Stimulated activated naive CD8-positive, alpha-beta T cell treated with anti-CD3 and anti-CD28 coated beads, Interleukin-15, amount 100 ng/mL, for 72 hours (primary cell): ENCODE measurements at regions not wholly inside any gene's neighbourhood (a gene's known extent, or its start where the extent isn't known, plus 50 kb on each side); places are given as distances from the start of the nearest gene placed in this dataset.

Source experiments
- ATAC-seq: fragments of 150-1000 bp; cut with Tn5 transposase; 2 replicates; pipeline ENCODE4 v1.10.0; 2021; ENCODE audit warnings: mild to moderate bottlenecking, moderate library complexity
- DNase-seq, 2 donors: peaks; one replicate each; pipeline ENCODE4 v3.0.0; 2021 to 2022
- H3K27ac Mint-ChIP-seq, 2 donors: one replicate each; pipeline ENCODE4 v1.8.0; 2022; ENCODE audit warnings: mild to moderate bottlenecking in 2 of 2, mixed read lengths in 2 of 2, moderate library complexity in 2 of 2
- H3K27me3 Mint-ChIP-seq: one replicate; pipeline ENCODE4 v1.8.0; 2022; ENCODE audit warnings: mixed read lengths
- H3K4me1 Mint-ChIP-seq: one replicate; pipeline ENCODE4 v1.8.0; 2022; ENCODE audit warnings: mild to moderate bottlenecking, mixed read lengths
- H3K4me3 Mint-ChIP-seq, 2 donors: one replicate each; pipeline ENCODE4 v1.8.0; 2022; ENCODE audit warnings: mild to moderate bottlenecking in 2 of 2, mixed read lengths in 2 of 2, moderate library complexity in 1 of 2
- H3K9me3 Mint-ChIP-seq, 2 donors: one replicate each; pipeline ENCODE4 v1.8.0; 2022; ENCODE audit warnings: mixed read lengths in 2 of 2

- ATAC-seq (no peak), DNase-seq (no peak)
- H3K27me3 Mint-ChIP-seq = no peaks in the 10 kb centered on the region
- no peak overlapping the region for H3K27ac Mint-ChIP-seq
- no peak overlapping the region for H3K4me3 Mint-ChIP-seq
- no peaks in the 10 kb centered on the region for H3K9me3 Mint-ChIP-seq
- no peaks in the 10 kb centered on the region for H3K4me1 Mint-ChIP-seq
Measured at GRCh38 chr12:90055071-90055470, 346.4 kb upstream of the ATP2B1 start.

GRCh38 chr12:90048918-90049317 is 340.3 kb upstream of the ATP2B1 start:
- no peak for DNase-seq
- H3K4me1 Mint-ChIP-seq = peaks cover 6% of the 10 kb centered on the region
- no peak for ATAC-seq
- no peaks in the 10 kb centered on the region for H3K9me3 Mint-ChIP-seq
- H3K27ac Mint-ChIP-seq = no peak overlapping the region
- H3K27me3 Mint-ChIP-seq = no peaks in the 10 kb centered on the region
- no peak overlapping the region for H3K4me3 Mint-ChIP-seq

- no peak for ATAC-seq
- peaks cover 26% of the 10 kb centered on the region for H3K4me1 Mint-ChIP-seq
- no peak overlapping the region for H3K4me3 Mint-ChIP-seq
- H3K9me3 Mint-ChIP-seq = no peaks in the 10 kb centered on the region
- H3K27ac Mint-ChIP-seq = no peak overlapping the region
- DNase-seq = no peak
- no peaks in the 10 kb centered on the region for H3K27me3 Mint-ChIP-seq
Measured at GRCh38 chr12:90045559-90045958, 336.9 kb upstream of the ATP2B1 start.

- Mint-ChIP-seq H3K27me3 (no peaks in the 10 kb centered on the region), H3K4me3 (no peak overlapping the region), H3K4me1 (peaks cover 26% of the 10 kb centered on the region), H3K9me3 (no peaks in the 10 kb centered on the region), H3K27ac (no peak overlapping the region)
- ATAC-seq (no peak), DNase-seq (no peak)
Measured at GRCh38 chr12:90044069-90044468, 335.4 kb upstream of the ATP2B1 start.

GRCh38 chr12:90042920-90043641 is 334.4 kb upstream of the ATP2B1 start:
- no peak for DNase-seq
- no peaks in the 10 kb centered on the region for H3K27me3 Mint-ChIP-seq

GRCh38 chr12:90038289-90038688 is 329.7 kb upstream of the ATP2B1 start:
- H3K9me3 Mint-ChIP-seq = peaks cover 7 to 9% of the 10 kb centered on the region in 2 donors
- DNase-seq (no peak), ATAC-seq (no peak)
- no peak overlapping the region for H3K4me3 Mint-ChIP-seq
- peaks cover 38% of the 10 kb centered on the region for H3K4me1 Mint-ChIP-seq
- H3K27ac Mint-ChIP-seq = no peak overlapping the region
- peaks cover 4% of the 10 kb centered on the region for H3K27me3 Mint-ChIP-seq

More at GRCh38 chr12:90042920-90043641, 334.4 kb upstream of the ATP2B1 start:
- Mint-ChIP-seq H3K4me1 (peaks cover 31% of the 10 kb centered on the region), H3K4me3 (peak overlapping the region; percentile 41 to 44), H3K9me3 (no peaks in the 10 kb centered on the region), H3K27ac (no peak overlapping the region)
- ATAC-seq = peak; percentile 87

GRCh38 chr12:90037740-90038139 is 329.1 kb upstream of the ATP2B1 start:
- Mint-ChIP-seq H3K4me3 (no peak overlapping the region), H3K4me1 (peaks cover 32% of the 10 kb centered on the region), H3K27me3 (peaks cover 8% of the 10 kb centered on the region), H3K27ac (no peak overlapping the region), H3K9me3 (peaks cover 7 to 9% of the 10 kb centered on the region in 2 donors)
- no peak for DNase-seq
- ATAC-seq = no peak

- peak; percentile 80 for ATAC-seq
- DNase-seq = no peak
- H3K9me3 Mint-ChIP-seq = peaks cover 7 to 9% of the 10 kb centered on the region in 2 donors
- H3K27me3 Mint-ChIP-seq = peaks cover 8% of the 10 kb centered on the region
- no peak overlapping the region for H3K4me3 Mint-ChIP-seq
- no peak overlapping the region for H3K27ac Mint-ChIP-seq
- H3K4me1 Mint-ChIP-seq = peaks cover 21% of the 10 kb centered on the region
Measured at GRCh38 chr12:90036637-90037036, 328.0 kb upstream of the ATP2B1 start.

- DNase-seq (no peak), ATAC-seq (no peak)
- H3K9me3 Mint-ChIP-seq = peaks cover 0 to 4% of the 10 kb centered on the region in 2 donors
- peaks cover 6% of the 10 kb centered on the region for H3K4me1 Mint-ChIP-seq
- no peak overlapping the region for H3K4me3 Mint-ChIP-seq
- no peak overlapping the region for H3K27ac Mint-ChIP-seq
- H3K27me3 Mint-ChIP-seq = peaks cover 8% of the 10 kb centered on the region
Measured at GRCh38 chr12:90030726-90031125, 322.1 kb upstream of the ATP2B1 start.

- Mint-ChIP-seq H3K27ac (no peak overlapping the region), H3K4me1 (peaks cover 6% of the 10 kb centered on the region), H3K27me3 (peaks cover 8% of the 10 kb centered on the region), H3K4me3 (no peak overlapping the region), H3K9me3 (no peaks in the 10 kb centered on the region)
- ATAC-seq = no peak
- no peak for DNase-seq
Measured at GRCh38 chr12:90029317-90029716, 320.7 kb upstream of the ATP2B1 start.

GRCh38 chr12:90028635-90029051 is 320.0 kb upstream of the ATP2B1 start:
- DNase-seq = no peak
- no peak for ATAC-seq
- Mint-ChIP-seq H3K4me1 (peaks cover 6% of the 10 kb centered on the region), H3K27me3 (peaks cover 7% of the 10 kb centered on the region), H3K4me3 (no peak overlapping the region), H3K27ac (no peak overlapping the region), H3K9me3 (no peaks in the 10 kb centered on the region)

- peaks cover 6% of the 10 kb centered on the region for H3K4me1 Mint-ChIP-seq
- H3K27ac Mint-ChIP-seq = no peak overlapping the region
- no peak overlapping the region for H3K4me3 Mint-ChIP-seq
- peaks cover 2% of the 10 kb centered on the region for H3K27me3 Mint-ChIP-seq
- ATAC-seq = no peak
- no peak for DNase-seq
- no peaks in the 10 kb centered on the region for H3K9me3 Mint-ChIP-seq
Measured at GRCh38 chr12:90027889-90028634, 319.4 kb upstream of the ATP2B1 start.

- DNase-seq (no peak), ATAC-seq (no peak)
- Mint-ChIP-seq H3K27me3 (no peaks in the 10 kb centered on the region), H3K4me1 (peaks cover 6% of the 10 kb centered on the region), H3K9me3 (no peaks in the 10 kb centered on the region), H3K27ac (no peak overlapping the region), H3K4me3 (no peak overlapping the region)
Measured at GRCh38 chr12:90027041-90027440, 318.4 kb upstream of the ATP2B1 start.

GRCh38 chr12:90026516-90026915 is 317.9 kb upstream of the ATP2B1 start:
- H3K9me3 Mint-ChIP-seq = no peaks in the 10 kb centered on the region
- peaks cover 6% of the 10 kb centered on the region for H3K4me1 Mint-ChIP-seq
- H3K27ac Mint-ChIP-seq = no peak overlapping the region
- no peak overlapping the region for H3K4me3 Mint-ChIP-seq
- ATAC-seq = no peak
- no peak for DNase-seq
- no peaks in the 10 kb centered on the region for H3K27me3 Mint-ChIP-seq

GRCh38 chr12:90024262-90024661 is 315.6 kb upstream of the ATP2B1 start:
- Mint-ChIP-seq H3K9me3 (no peaks in the 10 kb centered on the region), H3K27ac (peak overlapping the region in 1 of 2 donors; percentile 34), H3K27me3 (no peaks in the 10 kb centered on the region), H3K4me3 (no peak overlapping the region), H3K4me1 (peaks cover 6% of the 10 kb centered on the region)
- no peak for ATAC-seq
- DNase-seq = no peak

GRCh38 chr12:90023207-90023900 is 314.7 kb upstream of the ATP2B1 start:
- Mint-ChIP-seq H3K27ac (no peak overlapping the region), H3K4me3 (no peak overlapping the region), H3K9me3 (no peaks in the 10 kb centered on the region), H3K4me1 (peaks cover 4% of the 10 kb centered on the region), H3K27me3 (no peaks in the 10 kb centered on the region)
- DNase-seq (no peak), ATAC-seq (no peak)
